GM13976 (cell line): ENCODE measurements at regions not wholly inside any gene's neighbourhood (a gene's known extent, or its start where the extent isn't known, plus 50 kb on each side); places are given as distances from the start of the nearest gene placed in this dataset.

Experiments used
- DNase-seq: peaks from one replicate; pipeline ENCODE4 v3.0.0; 2012; ENCODE audit warnings: low spot score
- CTCF ChIP-seq: IDR thresholded peaks from 2 replicates; pipeline ENCODE4 v1.5.1; 2012; ENCODE audit warnings: borderline replicate concordance, mild to moderate bottlenecking; ENCODE audit not compliant: insufficient read depth; ENCODE audit errors: extremely low read depth, missing control alignments, control extremely low read depth
- in situ Hi-C: fragments of 300-500 bp; cut with MboI; formaldehyde crosslinking; loops from one replicate; pipeline ENCODE4 v1.12.0; 2022; ENCODE audit warnings: low sequenced_read_pairs, mixed read lengths, inconsistent platforms; ENCODE audit not compliant: unreplicated experiment

GRCh38 chr2:16322308-16323125 is 343.1 kb downstream of the CYRIA start:
- TF ChIP-seq CTCF: no peak
- in situ Hi-C loops: no loop called here
- no peak for DNase-seq

DNA sequence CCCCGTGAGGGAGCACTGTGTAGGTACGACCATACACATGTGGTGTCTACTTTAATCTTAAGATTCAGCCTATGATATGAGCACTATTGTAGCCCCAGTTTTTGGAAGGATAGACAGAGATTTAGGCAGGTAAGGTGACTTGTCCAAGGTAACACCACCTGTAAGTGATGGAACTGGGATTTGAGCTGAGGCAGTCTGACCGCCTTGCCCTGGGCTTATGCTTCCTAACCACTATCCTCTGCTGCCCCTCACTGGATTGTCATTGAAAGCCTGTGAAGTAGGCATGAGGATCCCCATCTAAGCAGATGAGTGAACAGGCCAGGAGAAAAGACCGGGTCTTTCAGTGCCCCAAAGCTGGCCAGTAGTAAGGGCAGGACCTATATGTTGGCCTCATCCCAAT is 343.8 kb downstream of the CYRIA start:
- no peak for TF ChIP-seq CTCF
- in situ Hi-C loops: no loop called here
- DNase-seq: no peak

GRCh38 chr2:16321256-16321655 is 344.4 kb downstream of the CYRIA start:
- no peak for TF ChIP-seq CTCF
- DNase-seq: no peak
- in situ Hi-C loops: no loop called here

DNA sequence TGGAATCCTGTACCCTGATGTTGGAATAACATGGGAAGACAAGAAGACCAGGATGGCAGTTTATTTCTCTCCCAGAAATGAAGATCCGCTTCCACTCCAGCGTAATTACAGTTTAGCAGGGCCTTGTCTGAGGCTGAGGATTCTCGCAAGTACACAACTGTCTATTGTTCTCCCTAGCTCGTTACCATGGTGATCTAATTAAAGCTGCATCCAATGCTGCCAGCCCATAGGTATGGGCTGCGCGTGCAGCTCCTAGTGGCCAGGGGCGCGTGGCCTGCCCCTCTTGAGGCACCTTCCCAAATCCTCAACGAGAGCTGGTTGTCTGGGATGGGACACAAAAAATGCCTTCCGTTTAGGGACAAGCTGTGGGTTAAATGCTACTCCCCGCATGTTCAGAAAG is 344.9 kb downstream of the CYRIA start:
- DNase-seq: no peak
- in situ Hi-C loops: no loop called here
- TF ChIP-seq CTCF: no peak

DNA sequence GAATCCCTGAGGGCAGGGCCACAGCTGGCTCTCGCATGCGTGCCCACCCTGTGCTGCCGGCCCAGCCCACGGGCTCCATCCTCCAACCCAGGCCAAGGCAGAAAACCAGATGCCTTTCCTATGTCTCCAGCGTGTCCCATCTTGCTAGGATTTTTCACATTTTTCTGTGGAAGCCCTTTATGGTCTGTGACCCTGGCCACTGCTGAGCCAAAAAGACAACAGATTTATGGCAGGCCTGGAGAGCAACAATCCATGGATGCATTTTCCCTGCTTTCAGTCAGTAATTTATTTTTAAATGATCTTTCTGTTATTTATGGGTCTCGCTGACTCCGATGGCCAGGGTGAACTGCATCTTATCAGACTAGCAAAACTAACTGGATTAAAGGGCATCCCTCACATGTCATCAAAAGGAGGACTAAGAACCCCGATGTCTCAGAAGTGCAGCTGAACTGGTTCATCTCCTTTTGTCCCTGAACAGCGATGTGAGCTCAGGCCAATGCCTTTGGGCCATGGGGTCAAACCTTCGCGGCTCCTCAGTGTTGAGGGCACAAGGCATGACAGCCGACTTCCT is 346.0 kb downstream of the CYRIA start:
- in situ Hi-C loops: no loop called here
- no peak for DNase-seq
- TF ChIP-seq CTCF: no peak

DNA sequence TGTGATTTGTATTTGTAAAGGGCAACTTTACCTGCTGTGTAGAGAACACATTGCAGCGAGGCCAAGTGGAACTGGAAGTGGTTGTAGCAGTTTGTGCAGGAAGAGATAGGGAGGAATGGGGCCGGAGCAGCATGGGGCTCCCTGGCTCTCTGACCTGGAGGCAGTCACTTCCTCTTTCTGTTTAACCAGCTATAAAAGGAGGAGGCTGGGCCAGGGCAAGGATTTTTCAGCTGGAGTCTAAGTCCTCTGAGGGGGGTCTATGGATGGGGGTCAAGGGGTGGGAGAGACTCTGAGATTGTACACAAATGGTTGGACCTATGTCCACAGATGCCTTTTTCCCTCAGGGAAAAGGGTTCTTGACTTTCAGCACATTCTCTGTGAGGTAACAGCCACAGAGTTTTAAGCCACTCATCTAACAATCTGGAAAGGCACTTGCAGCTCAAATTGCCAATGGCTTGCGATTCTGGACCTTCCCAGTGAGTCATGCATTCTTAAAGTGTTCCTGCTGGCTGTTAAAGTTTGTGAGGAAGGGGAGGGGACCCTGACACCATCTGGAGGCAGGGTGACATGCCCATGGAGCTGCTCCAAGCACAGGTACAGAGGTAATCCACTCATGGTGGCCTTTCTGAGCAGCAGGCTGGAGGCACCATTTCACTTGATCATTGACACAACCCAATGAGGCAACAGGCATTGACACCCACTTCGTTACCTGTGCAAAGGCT is 347.0 kb downstream of the CYRIA start:
- in situ Hi-C loops: no loop called here
- no peak for DNase-seq
- TF ChIP-seq CTCF: no peak
